ENCODE measurements at regions not wholly inside any gene's neighbourhood (a gene's known extent, or its start where the extent isn't known, plus 50 kb on each side); places are given as distances from the start of the nearest gene placed in this dataset.

DNA sequence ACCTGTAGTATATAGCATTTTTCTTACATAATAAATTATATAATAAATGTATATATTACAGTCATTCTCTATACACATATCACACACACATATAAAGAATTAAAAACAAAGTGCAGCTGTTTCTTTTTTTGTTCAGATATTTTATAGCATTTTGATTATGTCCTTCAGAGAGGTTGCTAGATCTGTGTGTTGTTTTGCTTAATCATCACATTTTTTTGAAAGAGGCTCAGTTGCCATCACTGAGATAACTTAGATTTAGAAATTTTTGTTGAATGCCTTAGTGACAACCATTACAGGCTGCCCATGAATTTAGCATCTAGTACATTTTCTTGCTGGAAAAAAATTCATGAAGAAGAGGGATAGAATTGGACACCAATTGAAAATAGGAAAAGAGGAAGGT, 545.2 kb upstream of the PCDH9 start:
- TF ChIP-seq, protein P1, sequence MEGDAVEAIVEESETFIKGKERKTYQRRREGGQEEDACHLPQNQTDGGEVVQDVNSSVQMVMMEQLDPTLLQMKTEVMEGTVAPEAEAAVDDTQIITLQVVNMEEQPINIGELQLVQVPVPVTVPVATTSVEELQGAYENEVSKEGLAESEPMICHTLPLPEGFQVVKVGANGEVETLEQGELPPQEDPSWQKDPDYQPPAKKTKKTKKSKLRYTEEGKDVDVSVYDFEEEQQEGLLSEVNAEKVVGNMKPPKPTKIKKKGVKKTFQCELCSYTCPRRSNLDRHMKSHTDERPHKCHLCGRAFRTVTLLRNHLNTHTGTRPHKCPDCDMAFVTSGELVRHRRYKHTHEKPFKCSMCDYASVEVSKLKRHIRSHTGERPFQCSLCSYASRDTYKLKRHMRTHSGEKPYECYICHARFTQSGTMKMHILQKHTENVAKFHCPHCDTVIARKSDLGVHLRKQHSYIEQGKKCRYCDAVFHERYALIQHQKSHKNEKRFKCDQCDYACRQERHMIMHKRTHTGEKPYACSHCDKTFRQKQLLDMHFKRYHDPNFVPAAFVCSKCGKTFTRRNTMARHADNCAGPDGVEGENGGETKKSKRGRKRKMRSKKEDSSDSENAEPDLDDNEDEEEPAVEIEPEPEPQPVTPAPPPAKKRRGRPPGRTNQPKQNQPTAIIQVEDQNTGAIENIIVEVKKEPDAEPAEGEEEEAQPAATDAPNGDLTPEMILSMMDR (IDR thresholded peaks at IDR 0.05): no peak
- TF ChIP-seq KDM5A (IDR thresholded peaks at IDR 0.05) (no peak), RCOR1 (IDR thresholded peaks at IDR 0.05; ENCODE audit: low read depth, low read length) (no peak), HDAC2 (IDR thresholded peaks at IDR 0.05) (no peak), POLR2A (IDR thresholded peaks at IDR 0.05; ENCODE audit: low read length) (no peak), RFX5 (IDR thresholded peaks at IDR 0.05) (no peak)
- TF ChIP-seq, protein P2, sequence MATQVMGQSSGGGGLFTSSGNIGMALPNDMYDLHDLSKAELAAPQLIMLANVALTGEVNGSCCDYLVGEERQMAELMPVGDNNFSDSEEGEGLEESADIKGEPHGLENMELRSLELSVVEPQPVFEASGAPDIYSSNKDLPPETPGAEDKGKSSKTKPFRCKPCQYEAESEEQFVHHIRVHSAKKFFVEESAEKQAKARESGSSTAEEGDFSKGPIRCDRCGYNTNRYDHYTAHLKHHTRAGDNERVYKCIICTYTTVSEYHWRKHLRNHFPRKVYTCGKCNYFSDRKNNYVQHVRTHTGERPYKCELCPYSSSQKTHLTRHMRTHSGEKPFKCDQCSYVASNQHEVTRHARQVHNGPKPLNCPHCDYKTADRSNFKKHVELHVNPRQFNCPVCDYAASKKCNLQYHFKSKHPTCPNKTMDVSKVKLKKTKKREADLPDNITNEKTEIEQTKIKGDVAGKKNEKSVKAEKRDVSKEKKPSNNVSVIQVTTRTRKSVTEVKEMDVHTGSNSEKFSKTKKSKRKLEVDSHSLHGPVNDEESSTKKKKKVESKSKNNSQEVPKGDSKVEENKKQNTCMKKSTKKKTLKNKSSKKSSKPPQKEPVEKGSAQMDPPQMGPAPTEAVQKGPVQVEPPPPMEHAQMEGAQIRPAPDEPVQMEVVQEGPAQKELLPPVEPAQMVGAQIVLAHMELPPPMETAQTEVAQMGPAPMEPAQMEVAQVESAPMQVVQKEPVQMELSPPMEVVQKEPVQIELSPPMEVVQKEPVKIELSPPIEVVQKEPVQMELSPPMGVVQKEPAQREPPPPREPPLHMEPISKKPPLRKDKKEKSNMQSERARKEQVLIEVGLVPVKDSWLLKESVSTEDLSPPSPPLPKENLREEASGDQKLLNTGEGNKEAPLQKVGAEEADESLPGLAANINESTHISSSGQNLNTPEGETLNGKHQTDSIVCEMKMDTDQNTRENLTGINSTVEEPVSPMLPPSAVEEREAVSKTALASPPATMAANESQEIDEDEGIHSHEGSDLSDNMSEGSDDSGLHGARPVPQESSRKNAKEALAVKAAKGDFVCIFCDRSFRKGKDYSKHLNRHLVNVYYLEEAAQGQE (IDR thresholded peaks at IDR 0.05): no peak
